ENCODE measurements at regions not wholly inside any gene's neighbourhood (a gene's known extent, or its start where the extent isn't known, plus 50 kb on each side); places are given as distances from the start of the nearest gene placed in this dataset.
"Not testable (repeated sequence)": the region's sequence is repeated elsewhere in the genome, so short reads cannot be mapped to it uniquely, and the experiment has no call there.

GRCh38 chr11:129618046-129618569, 197.5 kb upstream of the TMEM45B start:
- intact Hi-C loops (cut with micrococcal nuclease) = no loop called here
- DNase-seq = no peak
- ATAC-seq = no peak

GRCh38 chr11:129620237-129621104, 195.2 kb upstream of the TMEM45B start:
- ATAC-seq = no peak
- DNase-seq = no peak
- intact Hi-C loops (cut with micrococcal nuclease) = no loop called here

GRCh38 chr11:129625930-129626329, 189.7 kb upstream of the TMEM45B start:
- intact Hi-C loops (cut with micrococcal nuclease) = no loop called here
- no peak for DNase-seq
- no peak for ATAC-seq

GRCh38 chr11:129631201-129631600, 184.4 kb upstream of the TMEM45B start:
- no peak for ATAC-seq
- intact Hi-C loops (cut with micrococcal nuclease) = no loop called here

GRCh38 chr11:129636926-129637325, 178.7 kb upstream of the TMEM45B start:
- no peak for DNase-seq
- intact Hi-C loops (cut with micrococcal nuclease) = no loop called here
- ATAC-seq = no peak

More at GRCh38 chr11:129631201-129631600, 184.4 kb upstream of the TMEM45B start:
- no peak for DNase-seq

- DNase-seq = no peak
- no peak for ATAC-seq
- intact Hi-C loops (cut with micrococcal nuclease) = no loop called here
These were observed 178.2 kb upstream of the TMEM45B start for GRCh38 chr11:129637473-129637872.

GRCh38 chr11:129637983-129638776, 177.5 kb upstream of the TMEM45B start:
- no peak for DNase-seq
- intact Hi-C loops (cut with micrococcal nuclease) = no loop called here
- ATAC-seq = no peak

GRCh38 chr11:129639300-129639699, 176.3 kb upstream of the TMEM45B start:
- intact Hi-C loops (cut with micrococcal nuclease) = no loop called here
- ATAC-seq (no peak), DNase-seq (no peak)

GRCh38 chr11:129640671-129641070, 175.0 kb upstream of the TMEM45B start:
- no peak for DNase-seq
- intact Hi-C loops (cut with micrococcal nuclease) = no loop called here
- ATAC-seq = no peak

GRCh38 chr11:129643031-129643721, 172.5 kb upstream of the TMEM45B start:
- intact Hi-C loops (cut with micrococcal nuclease) = no loop called here
- ATAC-seq = no peak

GRCh38 chr11:129644326-129644725, 171.3 kb upstream of the TMEM45B start:
- ATAC-seq = no peak

More at GRCh38 chr11:129643031-129643721, 172.5 kb upstream of the TMEM45B start:
- DNase-seq = no peak

GRCh38 chr11:129645943-129646342, 169.7 kb upstream of the TMEM45B start:
- ATAC-seq (no peak), DNase-seq (no peak)
- intact Hi-C loops (cut with micrococcal nuclease) = no loop called here

More at GRCh38 chr11:129644326-129644725, 171.3 kb upstream of the TMEM45B start:
- no peak for DNase-seq
- intact Hi-C loops (cut with micrococcal nuclease) = no loop called here

- intact Hi-C loops (cut with micrococcal nuclease); ATAC-seq; DNase-seq: not testable (repeated sequence)
These were observed 165.6 kb upstream of the TMEM45B start for GRCh38 chr11:129650044-129650443.

GRCh38 chr11:129652835-129653234, 162.8 kb upstream of the TMEM45B start:
- intact Hi-C loops (cut with micrococcal nuclease) = no loop called here
- ATAC-seq (no peak), DNase-seq (no peak)

- DNase-seq = no peak
- intact Hi-C loops (cut with micrococcal nuclease) = no loop called here
- ATAC-seq = no peak
These were observed 160.3 kb upstream of the TMEM45B start for GRCh38 chr11:129655247-129655832.

- ATAC-seq = no peak
- intact Hi-C loops (cut with micrococcal nuclease) = no loop called here
- DNase-seq = no peak
These were observed 157.7 kb upstream of the TMEM45B start for GRCh38 chr11:129657866-129658525.

- no peak for DNase-seq
- intact Hi-C loops (cut with micrococcal nuclease) = no loop called here
- no peak for ATAC-seq
These were observed 157.2 kb upstream of the TMEM45B start for GRCh38 chr11:129658526-129658867.

GRCh38 chr11:129680907-129681306, 134.7 kb upstream of the TMEM45B start:
- intact Hi-C loops (cut with micrococcal nuclease) = no loop called here
- DNase-seq (no peak), ATAC-seq (no peak)
